Left renal pelvis (tissue), 4 donors: ENCODE measurements at regions not wholly inside any gene's neighbourhood (a gene's known extent, or its start where the extent isn't known, plus 50 kb on each side); places are given as distances from the start of the nearest gene placed in this dataset.

Experiments
- DNase-seq, 4 donors: peaks; one replicate each; pipeline ENCODE4 v3.0.0-alpha.2; 2013; ENCODE audit warnings: low read depth in 4 of 4, low spot score in 3 of 4

GRCh38 chr1:103177108-103177775 lies 68.9 kb upstream of the COL11A1 start:
- no peak for DNase-seq

- no peak for DNase-seq
Observed at GRCh38 chr1:103171041-103171590, 62.8 kb upstream of the COL11A1 start.

GRCh38 chr1:103170609-103171008 lies 62.3 kb upstream of the COL11A1 start:
- no peak for DNase-seq

- DNase-seq: no peak
Observed at GRCh38 chr1:103162360-103162759, 54.0 kb upstream of the COL11A1 start.

GRCh38 chr1:103160281-103160680 lies 52.0 kb upstream of the COL11A1 start:
- no peak for DNase-seq
